ENCODE measurements at regions not wholly inside any gene's neighbourhood (a gene's known extent, or its start where the extent isn't known, plus 50 kb on each side); places are given as distances from the start of the nearest gene placed in this dataset.

DNA sequence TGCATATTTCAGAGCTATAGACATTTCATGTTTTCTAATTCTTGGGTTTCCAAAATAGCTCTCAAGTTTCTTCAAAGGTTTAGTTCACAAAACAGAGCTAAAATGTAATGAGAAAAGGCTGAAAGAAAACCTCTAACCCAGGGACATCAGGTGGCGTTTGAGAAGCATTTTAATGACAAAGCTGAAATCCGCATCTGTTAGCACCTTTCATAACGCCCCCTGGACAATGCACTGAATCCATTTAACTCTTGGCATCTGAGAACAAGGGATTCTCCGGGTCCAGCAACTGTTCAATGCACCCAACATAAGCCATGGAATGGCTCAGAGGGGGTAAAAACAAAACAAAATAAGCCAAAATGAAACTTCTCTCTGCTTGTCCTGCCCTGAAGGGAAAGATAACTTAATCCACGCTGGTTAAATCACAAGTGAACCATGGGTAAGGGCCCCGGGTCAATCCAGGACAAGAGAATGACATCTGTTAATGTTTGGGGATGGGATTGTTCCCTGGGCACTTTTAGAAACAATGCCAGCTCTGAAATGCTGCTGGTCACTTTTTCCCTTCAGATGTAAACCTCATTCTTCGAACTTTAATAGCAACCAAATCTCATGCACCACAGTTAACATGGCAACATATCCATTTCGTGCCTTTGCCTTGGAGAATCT lies 466.2 kb upstream of the ADAMTS9 start:
- TF ChIP-seq SOX15 (CRISPR knock-in tag; IDR thresholded peaks at IDR 0.05): no peak
- TF ChIP-seq ETV6 (CRISPR knock-in tag; IDR thresholded peaks at IDR 0.05): no peak

All from WTC11 (cell line).